ENCODE measurements at regions not wholly inside any gene's neighbourhood (a gene's known extent, or its start where the extent isn't known, plus 50 kb on each side); places are given as distances from the start of the nearest gene placed in this dataset.

- TF ChIP-seq GATA3 (IDR thresholded peaks at IDR 0.05; ENCODE audit: low read depth, low read length) (no peak), GATA2 (IDR thresholded peaks at IDR 0.05; ENCODE audit: low read depth, low read length) (no peak)
Measured at GRCh38 chr21:43301409-43302061, 125.4 kb downstream of the SIK1 start.

GRCh38 chr21:43300496-43301408, 126.2 kb downstream of the SIK1 start:
- no peak for TF ChIP-seq GATA2 (IDR thresholded peaks at IDR 0.05; ENCODE audit: low read depth, low read length)
- TF ChIP-seq GATA3 (IDR thresholded peaks at IDR 0.05; ENCODE audit: low read depth, low read length), result no peak

GRCh38 chr21:43299441-43300277, 127.3 kb downstream of the SIK1 start:
- TF ChIP-seq GATA2 (IDR thresholded peaks at IDR 0.05; ENCODE audit: low read depth, low read length) (no peak), GATA3 (IDR thresholded peaks at IDR 0.05; ENCODE audit: low read depth, low read length) (no peak)

GRCh38 chr21:43298546-43299440, 128.1 kb downstream of the SIK1 start:
- TF ChIP-seq GATA2 (IDR thresholded peaks at IDR 0.05; ENCODE audit: low read depth, low read length) (no peak), GATA3 (IDR thresholded peaks at IDR 0.05; ENCODE audit: low read depth, low read length) (no peak)

- TF ChIP-seq GATA3 (IDR thresholded peaks at IDR 0.05; ENCODE audit: low read depth, low read length), result no peak
- no peak for TF ChIP-seq GATA2 (IDR thresholded peaks at IDR 0.05; ENCODE audit: low read depth, low read length)
Measured at GRCh38 chr21:43297989-43298388, 128.9 kb downstream of the SIK1 start.

- TF ChIP-seq GATA3 (IDR thresholded peaks at IDR 0.05; ENCODE audit: low read depth, low read length), result no peak
- TF ChIP-seq GATA2 (IDR thresholded peaks at IDR 0.05; ENCODE audit: low read depth, low read length), result no peak
Measured at GRCh38 chr21:43297391-43297981, 128.7 kb downstream of the CRYAA start.

GRCh38 chr21:43295066-43295958, 126.5 kb downstream of the CRYAA start:
- TF ChIP-seq GATA2 (IDR thresholded peaks at IDR 0.05; ENCODE audit: low read depth, low read length) (no peak), GATA3 (IDR thresholded peaks at IDR 0.05; ENCODE audit: low read depth, low read length) (no peak)

- TF ChIP-seq GATA2 (IDR thresholded peaks at IDR 0.05; ENCODE audit: low read depth, low read length) (no peak), GATA3 (IDR thresholded peaks at IDR 0.05; ENCODE audit: low read depth, low read length) (no peak)
Measured at GRCh38 chr21:43294194-43294902, 125.5 kb downstream of the CRYAA start.

GRCh38 chr21:43292866-43293142, 124.0 kb downstream of the CRYAA start:
- TF ChIP-seq GATA2 (IDR thresholded peaks at IDR 0.05; ENCODE audit: low read depth, low read length) (no peak), GATA3 (IDR thresholded peaks at IDR 0.05; ENCODE audit: low read depth, low read length) (no peak)

- TF ChIP-seq GATA3 (IDR thresholded peaks at IDR 0.05; ENCODE audit: low read depth, low read length) (no peak), GATA2 (IDR thresholded peaks at IDR 0.05; ENCODE audit: low read depth, low read length) (no peak)
Measured at GRCh38 chr21:43292041-43292865, 123.4 kb downstream of the CRYAA start.
